IMR-90 (cell line): ENCODE measurements at regions not wholly inside any gene's neighbourhood (a gene's known extent, or its start where the extent isn't known, plus 50 kb on each side); places are given as distances from the start of the nearest gene placed in this dataset.

Experiments used
- BHLHE40 ChIP-seq: fragments of 150-350 bp; IDR thresholded peaks from 2 replicates; pipeline ENCODE4 v1.6.1; 2016; ENCODE audit warnings: mild to moderate bottlenecking, low read depth, low read length
- MAZ ChIP-seq: IDR thresholded peaks from 2 replicates; pipeline ENCODE4 v1.6.1; 2012; ENCODE audit warnings: low read depth, mild to moderate bottlenecking, low read length, improper control_type of control experiment, moderate library complexity, borderline replicate concordance
- MXI1 ChIP-seq: IDR thresholded peaks from 2 replicates; pipeline ENCODE4 v1.6.1; 2012; ENCODE audit warnings: low read depth, mild to moderate bottlenecking, low read length, moderate library complexity, borderline replicate concordance
- POLR2A ChIP-seq: IDR thresholded peaks from 2 replicates; pipeline ENCODE4 v1.6.1; 2012; ENCODE audit warnings: mild to moderate bottlenecking, low read depth, low read length
- TF ChIP-seq, protein P1 (sequence below): conservative IDR thresholded peaks from 2 replicates; pipeline ENCODE4 v1.5.1; 2012; ENCODE audit warnings: mild to moderate bottlenecking, low read depth, low read length, improper control_type of control experiment

- TF ChIP-seq, protein P1, sequence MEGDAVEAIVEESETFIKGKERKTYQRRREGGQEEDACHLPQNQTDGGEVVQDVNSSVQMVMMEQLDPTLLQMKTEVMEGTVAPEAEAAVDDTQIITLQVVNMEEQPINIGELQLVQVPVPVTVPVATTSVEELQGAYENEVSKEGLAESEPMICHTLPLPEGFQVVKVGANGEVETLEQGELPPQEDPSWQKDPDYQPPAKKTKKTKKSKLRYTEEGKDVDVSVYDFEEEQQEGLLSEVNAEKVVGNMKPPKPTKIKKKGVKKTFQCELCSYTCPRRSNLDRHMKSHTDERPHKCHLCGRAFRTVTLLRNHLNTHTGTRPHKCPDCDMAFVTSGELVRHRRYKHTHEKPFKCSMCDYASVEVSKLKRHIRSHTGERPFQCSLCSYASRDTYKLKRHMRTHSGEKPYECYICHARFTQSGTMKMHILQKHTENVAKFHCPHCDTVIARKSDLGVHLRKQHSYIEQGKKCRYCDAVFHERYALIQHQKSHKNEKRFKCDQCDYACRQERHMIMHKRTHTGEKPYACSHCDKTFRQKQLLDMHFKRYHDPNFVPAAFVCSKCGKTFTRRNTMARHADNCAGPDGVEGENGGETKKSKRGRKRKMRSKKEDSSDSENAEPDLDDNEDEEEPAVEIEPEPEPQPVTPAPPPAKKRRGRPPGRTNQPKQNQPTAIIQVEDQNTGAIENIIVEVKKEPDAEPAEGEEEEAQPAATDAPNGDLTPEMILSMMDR: no peak
- TF ChIP-seq BHLHE40 (no peak), POLR2A (no peak), MXI1 (no peak), MAZ (no peak)
Observed at GRCh38 chr5:170173227-170173626, 59.6 kb upstream of the C5orf58 start.
